ENCODE measurements at regions not wholly inside any gene's neighbourhood (a gene's known extent, or its start where the extent isn't known, plus 50 kb on each side); places are given as distances from the start of the nearest gene placed in this dataset.

- H3K79me1 ChIP-seq (ENCODE audit: insufficient read depth, low read depth, low read length, poor library complexity, severe bottlenecking) = no peaks in the 10 kb centered on the region
- WGBS (ENCODE audit: extremely low coverage, insufficient read length, low lambda C conversion rate) = no CpG with 5 or more reads among the region's 2 CpGs
- no peak overlapping the region for H3K27ac ChIP-seq (ENCODE audit: insufficient read length, low read depth, low read length)
- H2BK5ac ChIP-seq (ENCODE audit: insufficient read length, low read length) = no peak overlapping the region
- no peak overlapping the region for H3T11ph ChIP-seq (ENCODE audit: low read length)
- no peak overlapping the region for H3K27ac Mint-ChIP-seq
- no peak overlapping the region for H3K18ac ChIP-seq (ENCODE audit: insufficient read length, low read depth, low read length)
- no peak overlapping the region for H3K14ac ChIP-seq (ENCODE audit: insufficient read depth, low read length)
- H2BK120ac ChIP-seq (ENCODE audit: low read depth, low read length, poor library complexity, severe bottlenecking) = no peak overlapping the region
- no peaks in the 10 kb centered on the region for H3K4me1 ChIP-seq (ENCODE audit: insufficient read depth, low read length)
- no peaks in the 10 kb centered on the region for H3K23me2 ChIP-seq (ENCODE audit: insufficient read length, low read depth, low read length, poor library complexity, severe bottlenecking)
- no peak overlapping the region for H3K4ac ChIP-seq (ENCODE audit: low read depth, low read length)
- no peak overlapping the region for H4K91ac ChIP-seq (ENCODE audit: insufficient read length, low read depth, low read length)
- H4K5ac ChIP-seq (ENCODE audit: insufficient read length, low read depth, low read length) = no peak overlapping the region
- no peak for DNase-seq
- H2AK5ac ChIP-seq (ENCODE audit: insufficient read length, low read length) = no peak overlapping the region
- no peak overlapping the region for H3K4me2 ChIP-seq (ENCODE audit: insufficient read depth, insufficient read length, low read length)
- H3K4me3 Mint-ChIP-seq = no peak overlapping the region
- H3K27me3 Mint-ChIP-seq (ENCODE audit: low read depth) = no peaks in the 10 kb centered on the region
- no peaks in the 10 kb centered on the region for H3K79me2 ChIP-seq (ENCODE audit: insufficient read depth, low read length)
- no peaks in the 10 kb centered on the region for H4K20me1 ChIP-seq (ENCODE audit: control insufficient read depth, insufficient read depth, insufficient read length)
- H2BK12ac ChIP-seq (ENCODE audit: insufficient read length, low read depth, low read length) = no peak overlapping the region
- H2AFZ ChIP-seq (ENCODE audit: low read length) = no peak overlapping the region
- H3K9me3 Mint-ChIP-seq = peaks cover 0 to under 1% of the 10 kb centered on the region in 2 experiments; a peak in 1 of 5 replicates
- H4K8ac ChIP-seq (replicated peaks; ENCODE audit: insufficient read length, low read depth, low read length) = no peak overlapping the region
- H3K36me3 Mint-ChIP-seq (ENCODE audit: insufficient read depth in 1 of 3, low read depth in 3 of 3) = no peaks in the 10 kb centered on the region
- H2BK15ac ChIP-seq (ENCODE audit: low read depth, low read length) = no peak overlapping the region
- no peaks in the 10 kb centered on the region for H3K9me3 ChIP-seq (ENCODE audit: control insufficient read depth, low read depth, low read length)
- no peak for TF ChIP-seq CTCF (conservative IDR thresholded peaks at IDR 0.05)
- H2BK20ac ChIP-seq (ENCODE audit: low read depth, low read length, poor library complexity, severe bottlenecking) = no peak overlapping the region
- H3K56ac ChIP-seq (ENCODE audit: insufficient read length, low read depth, low read length) = no peak overlapping the region
- no peak overlapping the region for H3K9ac ChIP-seq (ENCODE audit: extremely low read depth, insufficient read length, low read length)
- H3K27me3 ChIP-seq (ENCODE audit: insufficient read depth, low read length) = no peaks in the 10 kb centered on the region
- H3K4me1 Mint-ChIP-seq = peaks cover 4 to 22% of the 10 kb centered on the region in 2 experiments; a peak in 3 of 4 replicates
- H3K23ac ChIP-seq (ENCODE audit: insufficient read length, low read depth, low read length) = no peak overlapping the region
Measured at GRCh38 chr12:16785953-16786352, 180.0 kb upstream of the LMO3 start.
